ENCODE measurements at regions not wholly inside any gene's neighbourhood (a gene's known extent, or its start where the extent isn't known, plus 50 kb on each side); places are given as distances from the start of the nearest gene placed in this dataset.

DNA sequence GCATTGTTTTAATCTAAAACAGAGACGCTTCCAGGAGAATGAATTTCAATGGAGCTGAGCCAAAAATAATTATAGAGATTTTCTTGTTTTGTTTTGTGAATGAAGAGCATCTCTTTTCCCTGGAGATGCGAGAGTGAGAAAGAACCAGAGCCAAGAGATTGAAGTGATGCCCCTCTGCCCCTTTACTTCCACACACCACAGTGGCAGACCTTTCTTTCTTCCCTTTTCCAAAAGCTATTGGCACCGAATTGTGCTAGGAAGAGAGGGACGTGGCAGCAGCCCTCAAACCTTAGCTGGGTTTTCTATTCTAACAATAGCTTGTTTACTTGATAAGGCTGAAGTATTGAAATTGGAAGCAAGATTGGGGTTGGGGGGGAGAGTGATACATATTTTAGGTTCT lies 133.0 kb upstream of the TMEM161B start:
- Histone ChIP-seq H3F3A (ENCODE audit: insufficient read depth) (no peaks in the 10 kb centered on the region), H3K9me3 (ENCODE audit: low read depth) (no peaks in the 10 kb centered on the region), H3K9me2 (ENCODE audit: insufficient read depth) (no peaks in the 10 kb centered on the region), H3K27me3 (replicated peaks; ENCODE audit: insufficient read depth) (no peaks in the 10 kb centered on the region), H3K79me2 (ENCODE audit: insufficient read depth) (no peaks in the 10 kb centered on the region), H3K4me2 (ENCODE audit: unreplicated experiment) (no peak overlapping the region), H3K27ac (no peak overlapping the region), H4K20me1 (ENCODE audit: insufficient read depth) (no peaks in the 10 kb centered on the region), H3K4me1 (ENCODE audit: insufficient read depth) (no peaks in the 10 kb centered on the region), H2AFZ (no peak overlapping the region), H3K4me3 (no peak overlapping the region), H3K36me3 (ENCODE audit: low read depth) (no peaks in the 10 kb centered on the region), H3K9ac (no peak overlapping the region)
- WGBS, 2 experiments (ENCODE audit: low coverage in 1 of 2, low lambda C conversion rate in 2 of 2, missing lambda C conversion rate in 2 of 2): 26 to 34% methylated on average over 4 of the region's 4 CpGs
- TF ChIP-seq EZH2phosphoT487 (IDR thresholded peaks at IDR 0.05; ENCODE audit: insufficient read depth, low read depth): no peak
- TF ChIP-seq EZH2 (IDR thresholded peaks at IDR 0.05; ENCODE audit: insufficient read depth, poor library complexity, severe bottlenecking): no peak
- DNase-seq: no peak
- in situ Hi-C loops (cut with MboI): no loop called here

GRCh38 chr5:88401228-88401627 lies 132.6 kb upstream of the TMEM161B start:
- DNase-seq: no peak
- no peaks in the 10 kb centered on the region for H3F3A ChIP-seq (ENCODE audit: insufficient read depth)

GRCh38 chr5:88399561-88399960 lies 130.9 kb upstream of the TMEM161B start:
- Histone ChIP-seq H3K4me2 (ENCODE audit: unreplicated experiment) (no peak overlapping the region), H3K4me3 (no peak overlapping the region), H3K79me2 (ENCODE audit: insufficient read depth) (no peaks in the 10 kb centered on the region), H3K27me3 (replicated peaks; ENCODE audit: insufficient read depth) (no peaks in the 10 kb centered on the region), H4K20me1 (ENCODE audit: insufficient read depth) (no peaks in the 10 kb centered on the region), H3K4me1 (ENCODE audit: insufficient read depth) (no peaks in the 10 kb centered on the region), H3F3A (ENCODE audit: insufficient read depth) (no peaks in the 10 kb centered on the region), H3K36me3 (ENCODE audit: low read depth) (no peaks in the 10 kb centered on the region), H3K9me2 (ENCODE audit: insufficient read depth) (no peaks in the 10 kb centered on the region), H3K27ac (no peak overlapping the region), H3K9ac (no peak overlapping the region), H3K9me3 (ENCODE audit: low read depth) (no peaks in the 10 kb centered on the region), H2AFZ (no peak overlapping the region)
- WGBS, 2 experiments (ENCODE audit: low coverage in 1 of 2, low lambda C conversion rate in 2 of 2, missing lambda C conversion rate in 2 of 2): 53 to 67% methylated on average over 2 of the region's 2 CpGs
- no peak for DNase-seq
- TF ChIP-seq EZH2 (IDR thresholded peaks at IDR 0.05; ENCODE audit: insufficient read depth, poor library complexity, severe bottlenecking) (no peak), EZH2phosphoT487 (IDR thresholded peaks at IDR 0.05; ENCODE audit: insufficient read depth, low read depth) (no peak)
- in situ Hi-C loops (cut with MboI): no loop called here

More at GRCh38 chr5:88401228-88401627, 132.6 kb upstream of the TMEM161B start:
- Histone ChIP-seq H3K4me1 (ENCODE audit: insufficient read depth) (no peaks in the 10 kb centered on the region), H3K27ac (no peak overlapping the region), H3K79me2 (ENCODE audit: insufficient read depth) (no peaks in the 10 kb centered on the region), H2AFZ (no peak overlapping the region), H3K9me3 (ENCODE audit: low read depth) (no peaks in the 10 kb centered on the region), H3K9me2 (ENCODE audit: insufficient read depth) (no peaks in the 10 kb centered on the region), H3K4me2 (ENCODE audit: unreplicated experiment) (no peak overlapping the region), H3K9ac (no peak overlapping the region), H3K27me3 (replicated peaks; ENCODE audit: insufficient read depth) (no peaks in the 10 kb centered on the region), H3K4me3 (no peak overlapping the region), H4K20me1 (ENCODE audit: insufficient read depth) (no peaks in the 10 kb centered on the region), H3K36me3 (ENCODE audit: low read depth) (no peaks in the 10 kb centered on the region)
- in situ Hi-C loops (cut with MboI): no loop called here
- TF ChIP-seq EZH2phosphoT487 (IDR thresholded peaks at IDR 0.05; ENCODE audit: insufficient read depth, low read depth): no peak
- TF ChIP-seq EZH2 (IDR thresholded peaks at IDR 0.05; ENCODE audit: insufficient read depth, poor library complexity, severe bottlenecking): no peak

DNA sequence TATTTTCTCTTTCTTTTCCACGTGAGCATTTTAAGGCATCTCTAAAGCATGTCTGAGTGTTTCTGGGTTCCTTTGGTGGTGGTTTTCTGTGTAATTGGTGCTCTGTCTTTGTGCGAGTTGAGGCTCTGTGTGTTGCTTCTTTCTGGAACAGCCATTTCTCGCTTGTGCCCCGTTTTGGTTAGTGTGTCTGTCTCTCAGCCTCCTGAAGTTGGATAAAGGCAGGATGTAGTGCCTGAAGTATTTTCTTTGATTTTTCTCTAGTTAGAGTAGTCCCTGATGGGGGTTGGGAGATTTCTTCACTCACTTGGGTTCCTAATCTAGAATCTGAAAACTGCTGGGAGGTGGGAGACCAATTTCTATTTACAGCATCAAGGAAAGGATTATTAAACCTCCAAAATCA lies 129.7 kb upstream of the TMEM161B start:
- H3K9me2 ChIP-seq (ENCODE audit: insufficient read depth): no peaks in the 10 kb centered on the region
- no peak overlapping the region; the same call in 1 of the 2 replicates for H2AFZ ChIP-seq
- H3K9me3 ChIP-seq (ENCODE audit: low read depth): no peaks in the 10 kb centered on the region
- no peaks in the 10 kb centered on the region for H4K20me1 ChIP-seq (ENCODE audit: insufficient read depth)
- no peaks in the 10 kb centered on the region for H3K79me2 ChIP-seq (ENCODE audit: insufficient read depth)
- no peaks in the 10 kb centered on the region for H3K4me1 ChIP-seq (ENCODE audit: insufficient read depth)
- no peak overlapping the region for H3K4me2 ChIP-seq (ENCODE audit: unreplicated experiment)
- no peaks in the 10 kb centered on the region for H3F3A ChIP-seq (ENCODE audit: insufficient read depth)
- DNase-seq: no peak
- no peak overlapping the region for H3K4me3 ChIP-seq
- TF ChIP-seq EZH2 (IDR thresholded peaks at IDR 0.05; ENCODE audit: insufficient read depth, poor library complexity, severe bottlenecking) (no peak), EZH2phosphoT487 (IDR thresholded peaks at IDR 0.05; ENCODE audit: insufficient read depth, low read depth) (no peak)
- in situ Hi-C loops (cut with MboI): no loop called here
- 59 to 63% methylated on average over 4 of the region's 4 CpGs for WGBS, 2 experiments (ENCODE audit: low coverage in 1 of 2, low lambda C conversion rate in 2 of 2, missing lambda C conversion rate in 2 of 2)
- no peak overlapping the region for H3K9ac ChIP-seq
- H3K36me3 ChIP-seq (ENCODE audit: low read depth): no peaks in the 10 kb centered on the region
- no peaks in the 10 kb centered on the region for H3K27me3 ChIP-seq (replicated peaks; ENCODE audit: insufficient read depth)
- no peak overlapping the region for H3K27ac ChIP-seq

GRCh38 chr5:88396751-88397281 lies 128.2 kb upstream of the TMEM161B start:
- Histone ChIP-seq H3K4me2 (ENCODE audit: unreplicated experiment) (no peak overlapping the region), H3K9me3 (ENCODE audit: low read depth) (no peaks in the 10 kb centered on the region), H3K27ac (no peak overlapping the region), H3F3A (ENCODE audit: insufficient read depth) (no peaks in the 10 kb centered on the region), H3K9ac (no peak overlapping the region), H3K4me3 (peak overlapping the region; percentile 55), H3K27me3 (replicated peaks; ENCODE audit: insufficient read depth) (no peaks in the 10 kb centered on the region), H4K20me1 (ENCODE audit: insufficient read depth) (no peaks in the 10 kb centered on the region), H3K36me3 (ENCODE audit: low read depth) (no peaks in the 10 kb centered on the region), H3K9me2 (ENCODE audit: insufficient read depth) (no peaks in the 10 kb centered on the region), H3K79me2 (ENCODE audit: insufficient read depth) (no peaks in the 10 kb centered on the region), H2AFZ (peak overlapping the region; percentile 61; the same call in 1 of the 2 replicates), H3K4me1 (ENCODE audit: insufficient read depth) (no peaks in the 10 kb centered on the region)
- no peak for DNase-seq
- WGBS, 2 experiments (ENCODE audit: low coverage in 1 of 2, low lambda C conversion rate in 2 of 2, missing lambda C conversion rate in 2 of 2): 61 to 66% methylated on average over 7 of the region's 7 CpGs
- in situ Hi-C loops (cut with MboI): no loop called here
- TF ChIP-seq EZH2phosphoT487 (IDR thresholded peaks at IDR 0.05; ENCODE audit: insufficient read depth, low read depth): no peak
- TF ChIP-seq EZH2 (IDR thresholded peaks at IDR 0.05; ENCODE audit: insufficient read depth, poor library complexity, severe bottlenecking): no peak
